ENCODE measurements at regions not wholly inside any gene's neighbourhood (a gene's known extent, or its start where the extent isn't known, plus 50 kb on each side); places are given as distances from the start of the nearest gene placed in this dataset.

GRCh38 chr7:113030489-113030888 lies 56.1 kb downstream of the GPR85 start:
- no peak for TF ChIP-seq GATA3 (IDR thresholded peaks at IDR 0.05; ENCODE audit: low read depth, low read length)

- no peak for TF ChIP-seq GATA3 (IDR thresholded peaks at IDR 0.05; ENCODE audit: low read depth, low read length)
- no peak for TF ChIP-seq GATA2 (IDR thresholded peaks at IDR 0.05; ENCODE audit: low read depth, low read length)
These were observed 59.7 kb downstream of the GPR85 start for GRCh38 chr7:113026941-113027340.

- TF ChIP-seq GATA3 (IDR thresholded peaks at IDR 0.05; ENCODE audit: low read depth, low read length) (no peak), GATA2 (IDR thresholded peaks at IDR 0.05; ENCODE audit: low read depth, low read length) (no peak)
These were observed 71.5 kb downstream of the GPR85 start for GRCh38 chr7:113015034-113015645.

GRCh38 chr7:113013761-113014449 lies 72.7 kb downstream of the GPR85 start:
- no peak for TF ChIP-seq GATA2 (IDR thresholded peaks at IDR 0.05; ENCODE audit: low read depth, low read length)

GRCh38 chr7:113010377-113010776 lies 76.2 kb downstream of the GPR85 start:
- TF ChIP-seq GATA3 (IDR thresholded peaks at IDR 0.05; ENCODE audit: low read depth, low read length) (no peak), GATA2 (IDR thresholded peaks at IDR 0.05; ENCODE audit: low read depth, low read length) (no peak)

GRCh38 chr7:113008755-113009154 lies 77.9 kb downstream of the GPR85 start:
- no peak for TF ChIP-seq GATA2 (IDR thresholded peaks at IDR 0.05; ENCODE audit: low read depth, low read length)

- TF ChIP-seq GATA2 (IDR thresholded peaks at IDR 0.05; ENCODE audit: low read depth, low read length) (peak; percentile 70), GATA3 (IDR thresholded peaks at IDR 0.05; ENCODE audit: low read depth, low read length) (peak; percentile 45; the same call in 1 of the 2 replicates)
These were observed 81.7 kb downstream of the GPR85 start for GRCh38 chr7:113004726-113005454.

- TF ChIP-seq GATA2 (IDR thresholded peaks at IDR 0.05; ENCODE audit: low read depth, low read length) (no peak), GATA3 (IDR thresholded peaks at IDR 0.05; ENCODE audit: low read depth, low read length) (no peak)
These were observed 86.2 kb downstream of the GPR85 start for GRCh38 chr7:113000316-113001020.

GRCh38 chr7:112997831-112998230 lies 88.8 kb downstream of the GPR85 start:
- TF ChIP-seq GATA3 (IDR thresholded peaks at IDR 0.05; ENCODE audit: low read depth, low read length) (no peak), GATA2 (IDR thresholded peaks at IDR 0.05; ENCODE audit: low read depth, low read length) (peak; percentile 12; the same call in 1 of the 2 replicates)

GRCh38 chr7:112996331-112996871 lies 90.2 kb downstream of the GPR85 start:
- no peak for TF ChIP-seq GATA2 (IDR thresholded peaks at IDR 0.05; ENCODE audit: low read depth, low read length)
- no peak for TF ChIP-seq GATA3 (IDR thresholded peaks at IDR 0.05; ENCODE audit: low read depth, low read length)

- no peak for TF ChIP-seq GATA3 (IDR thresholded peaks at IDR 0.05; ENCODE audit: low read depth, low read length)
- TF ChIP-seq GATA2 (IDR thresholded peaks at IDR 0.05; ENCODE audit: low read depth, low read length): no peak
These were observed 91.4 kb downstream of the GPR85 start for GRCh38 chr7:112995059-112995824.

GRCh38 chr7:112994656-112995055 lies 92.0 kb downstream of the GPR85 start:
- no peak for TF ChIP-seq GATA2 (IDR thresholded peaks at IDR 0.05; ENCODE audit: low read depth, low read length)
- no peak for TF ChIP-seq GATA3 (IDR thresholded peaks at IDR 0.05; ENCODE audit: low read depth, low read length)

- no peak for TF ChIP-seq GATA2 (IDR thresholded peaks at IDR 0.05; ENCODE audit: low read depth, low read length)
- no peak for TF ChIP-seq GATA3 (IDR thresholded peaks at IDR 0.05; ENCODE audit: low read depth, low read length)
These were observed 96.0 kb downstream of the GPR85 start for GRCh38 chr7:112990624-112991023.

Measured in SH-SY5Y (cell line).